GM18868 (cell line): ENCODE measurements at regions not wholly inside any gene's neighbourhood (a gene's known extent, or its start where the extent isn't known, plus 50 kb on each side); places are given as distances from the start of the nearest gene placed in this dataset.
"Not testable (repeated sequence)": the region's sequence is repeated elsewhere in the genome, so short reads cannot be mapped to it uniquely, and the experiment has no call there.

Source experiments
- ATAC-seq: cut with Tn5 transposase; IDR thresholded peaks from one replicate; pipeline ENCODE4 v1.9.1; 2021; ENCODE audit warnings: mild to moderate bottlenecking, moderate library complexity; ENCODE audit not compliant: unreplicated experiment

- ATAC-seq, result no peak
Observed at GRCh38 chr6:131336596-131336995, 201.3 kb downstream of the AKAP7 start.

GRCh38 chr6:131346896-131347295, 211.6 kb downstream of the AKAP7 start:
- ATAC-seq, result not testable (repeated sequence)

- ATAC-seq, result no peak
Observed at GRCh38 chr6:131348572-131348971, 213.3 kb downstream of the AKAP7 start.

GRCh38 chr6:131349199-131349598, 213.9 kb downstream of the AKAP7 start:
- ATAC-seq, result no peak

GRCh38 chr6:131353106-131353505, 217.8 kb downstream of the AKAP7 start:
- ATAC-seq, result no peak

GRCh38 chr6:131353876-131354275, 218.6 kb downstream of the AKAP7 start:
- peak; percentile 50 for ATAC-seq

GRCh38 chr6:131354356-131354755, 218.7 kb upstream of the ARG1 start:
- no peak for ATAC-seq

- no peak for ATAC-seq
Observed at GRCh38 chr6:131356161-131356560, 216.9 kb upstream of the ARG1 start.

- ATAC-seq, result no peak
Observed at GRCh38 chr6:131357501-131357900, 215.5 kb upstream of the ARG1 start.

GRCh38 chr6:131362070-131362469, 211.0 kb upstream of the ARG1 start:
- no peak for ATAC-seq

GRCh38 chr6:131362696-131363095, 210.3 kb upstream of the ARG1 start:
- ATAC-seq, result no peak

GRCh38 chr6:131363947-131364834, 208.8 kb upstream of the ARG1 start:
- no peak for ATAC-seq

- ATAC-seq, result no peak
Observed at GRCh38 chr6:131366223-131366622, 206.8 kb upstream of the ARG1 start.

- ATAC-seq, result no peak
Observed at GRCh38 chr6:131367206-131367873, 205.7 kb upstream of the ARG1 start.

- ATAC-seq, result peak; percentile 81
Observed at GRCh38 chr6:131368198-131368911, 204.7 kb upstream of the ARG1 start.

GRCh38 chr6:131372535-131372934, 200.5 kb upstream of the ARG1 start:
- ATAC-seq, result no peak

GRCh38 chr6:131377112-131377705, 195.8 kb upstream of the ARG1 start:
- no peak for ATAC-seq

GRCh38 chr6:131378874-131379273, 194.2 kb upstream of the ARG1 start:
- no peak for ATAC-seq

GRCh38 chr6:131379948-131380347, 193.1 kb upstream of the ARG1 start:
- no peak for ATAC-seq

GRCh38 chr6:131381052-131381708, 191.8 kb upstream of the ARG1 start:
- no peak for ATAC-seq

GRCh38 chr6:131381709-131382093, 191.3 kb upstream of the ARG1 start:
- ATAC-seq, result no peak
